ENCODE measurements at regions not wholly inside any gene's neighbourhood (a gene's known extent, or its start where the extent isn't known, plus 50 kb on each side); places are given as distances from the start of the nearest gene placed in this dataset.
A peak's percentile ranks its signal among the peaks of the same experiment; 100 is the strongest.
"Not testable (repeated sequence)": the region's sequence is repeated elsewhere in the genome, so short reads cannot be mapped to it uniquely, and the experiment has no call there.

DNA sequence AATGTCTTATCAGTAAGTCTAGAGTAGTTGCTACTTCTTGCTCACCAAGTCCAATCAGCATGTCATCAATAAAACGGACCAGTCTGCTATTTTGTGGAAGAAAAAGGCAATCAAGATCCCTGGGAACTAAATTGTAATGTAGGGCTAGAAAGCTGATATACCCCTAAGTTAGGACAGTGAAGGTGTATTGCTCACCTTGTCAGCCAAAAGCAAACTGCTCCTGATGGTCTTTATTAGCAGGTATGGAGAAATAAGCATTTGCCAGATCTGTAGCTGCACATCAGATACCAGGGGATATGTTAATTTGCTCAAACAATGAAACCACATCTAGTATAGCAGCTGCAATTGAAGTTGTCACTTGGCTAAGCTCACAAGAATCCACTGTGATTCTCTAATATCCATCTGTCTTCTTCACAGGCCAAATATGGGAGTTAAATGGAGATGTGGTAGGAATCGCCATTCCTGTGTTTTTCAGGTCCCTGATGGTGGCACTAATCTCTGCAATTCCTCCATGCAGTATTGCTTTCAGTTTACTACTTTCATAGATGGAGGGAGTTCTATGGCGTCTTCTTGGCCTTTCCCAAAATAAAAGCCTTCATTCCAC, 75.0 kb downstream of the TMEM237 start:
- DNase-seq = no peak

DNA sequence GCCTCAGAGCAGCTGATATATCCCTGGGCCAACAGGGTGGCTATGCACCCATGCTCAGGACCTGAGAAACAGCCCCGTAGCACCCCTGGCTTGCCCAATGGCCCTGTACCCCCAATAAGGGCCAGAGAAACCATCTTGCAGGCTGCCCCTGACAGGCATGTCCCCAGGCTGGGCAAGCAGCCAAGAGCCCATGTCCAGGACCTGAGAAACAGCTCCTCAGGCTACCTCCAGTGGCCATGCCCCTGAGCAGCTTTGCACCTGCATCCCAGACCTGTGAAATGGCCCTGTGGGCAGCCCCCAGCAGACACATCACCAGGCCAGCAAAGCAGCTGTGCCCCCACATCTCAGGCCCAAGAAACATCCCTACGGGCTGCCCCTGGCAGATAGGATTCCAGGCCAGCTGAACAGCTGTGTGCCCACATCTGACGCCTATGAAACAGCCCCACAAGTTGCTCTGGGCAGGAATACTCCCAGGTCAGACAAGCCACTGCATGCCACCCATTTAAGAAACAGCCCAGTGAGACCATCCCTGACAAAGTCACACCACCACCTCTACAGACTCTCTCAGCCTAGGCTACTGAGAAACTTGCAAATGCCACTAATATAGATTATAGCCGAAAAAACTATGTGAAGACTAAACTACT, 84.1 kb downstream of the TMEM237 start:
- DNase-seq = no peak

DNA sequence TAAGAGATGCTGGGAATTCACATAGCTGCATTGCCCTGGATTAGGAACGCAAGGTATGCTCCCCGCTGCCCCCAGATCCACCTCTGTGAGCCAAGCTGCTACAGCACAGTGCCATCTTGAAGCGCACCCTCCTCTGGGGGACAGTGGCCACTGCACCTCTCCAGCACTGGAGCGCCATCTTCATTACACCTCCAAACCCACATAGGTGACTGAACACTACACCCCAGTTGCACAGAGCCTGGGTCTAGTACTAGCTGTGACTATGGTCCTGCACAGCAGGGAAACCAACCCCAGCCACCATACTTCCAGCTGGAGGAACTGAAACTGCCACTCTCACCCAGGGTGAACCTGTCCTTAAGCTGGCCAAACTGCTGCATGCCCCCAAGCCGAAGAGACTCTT, 84.6 kb downstream of the TMEM237 start:
- DNase-seq = no peak

DNA sequence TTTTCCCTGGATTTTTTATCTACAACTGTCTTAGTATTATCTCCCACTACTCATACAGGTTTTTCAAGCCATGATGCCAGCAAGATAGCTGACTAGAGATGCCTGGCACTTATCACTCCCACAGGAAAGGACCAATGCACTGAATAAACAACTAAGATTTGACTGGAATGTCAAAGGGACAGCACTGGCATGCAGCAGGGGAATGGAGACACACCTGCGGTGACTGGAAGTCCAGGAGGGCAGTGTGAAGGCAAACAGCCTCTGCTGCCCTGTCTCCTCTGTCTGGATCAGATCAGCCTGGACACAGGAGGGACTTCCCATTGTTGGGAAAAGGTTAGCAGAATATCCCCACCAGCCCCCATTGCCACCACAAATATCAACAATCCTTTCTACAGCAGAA, 85.1 kb downstream of the TMEM237 start:
- no peak for DNase-seq

DNA sequence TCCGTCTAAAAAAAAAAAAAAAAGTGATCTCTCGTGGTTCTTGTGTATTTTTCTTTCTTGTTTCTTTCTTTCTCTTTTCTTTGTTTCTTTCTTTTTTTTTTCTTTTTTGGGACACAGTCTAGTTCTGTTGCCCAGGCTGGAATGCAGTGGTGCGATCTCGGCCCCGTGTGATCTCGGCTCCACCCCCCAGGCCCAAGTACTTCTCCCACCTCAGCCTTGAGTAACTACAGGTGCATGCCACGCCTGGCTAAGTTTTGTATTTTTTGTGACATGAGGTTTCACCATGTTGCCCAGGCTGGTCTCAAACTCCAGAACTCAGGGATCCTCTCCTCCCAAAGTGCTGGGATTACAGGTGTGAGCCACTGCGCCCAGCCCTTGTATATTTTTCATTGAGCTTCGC, 91.4 kb downstream of the TMEM237 start:
- DNase-seq = no peak

DNA sequence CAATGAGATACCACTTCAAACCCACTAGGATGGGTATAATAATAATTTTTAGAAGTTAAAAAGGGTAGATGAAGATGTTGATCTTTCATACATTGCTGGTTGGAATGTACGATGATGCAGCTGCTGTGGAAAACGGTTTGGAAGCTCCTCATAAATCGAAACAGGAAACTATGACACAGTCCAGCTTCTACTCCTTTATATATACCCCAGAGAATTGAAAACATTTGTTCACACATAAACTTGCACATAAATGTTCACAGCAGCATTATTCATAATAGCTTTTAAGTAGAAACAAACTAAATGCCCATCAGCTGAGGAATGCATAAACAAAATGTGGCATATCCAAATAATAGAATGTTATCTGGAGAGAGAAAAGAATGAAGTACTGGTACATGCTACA, 95.0 kb downstream of the STRADB start:
- DNase-seq = peak; percentile 12

DNA sequence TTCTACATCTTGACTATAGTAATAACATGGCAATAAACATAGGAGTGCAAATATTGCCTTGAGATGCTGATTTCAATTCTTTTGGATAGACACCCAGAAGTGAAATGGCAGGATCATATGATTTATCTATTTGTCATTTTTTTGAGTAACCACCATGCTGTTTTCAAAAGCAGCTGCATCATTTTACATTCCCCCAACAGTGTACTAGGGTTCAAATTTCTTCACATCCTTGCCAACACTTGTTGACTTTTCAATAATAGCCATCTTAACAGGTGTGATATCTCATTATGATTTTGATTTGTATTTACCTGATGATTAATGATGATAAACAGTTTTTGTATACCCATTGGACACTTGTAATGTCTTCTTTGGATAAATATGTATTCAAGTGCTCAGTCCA, 90.8 kb downstream of the STRADB start:
- no peak for DNase-seq

DNA sequence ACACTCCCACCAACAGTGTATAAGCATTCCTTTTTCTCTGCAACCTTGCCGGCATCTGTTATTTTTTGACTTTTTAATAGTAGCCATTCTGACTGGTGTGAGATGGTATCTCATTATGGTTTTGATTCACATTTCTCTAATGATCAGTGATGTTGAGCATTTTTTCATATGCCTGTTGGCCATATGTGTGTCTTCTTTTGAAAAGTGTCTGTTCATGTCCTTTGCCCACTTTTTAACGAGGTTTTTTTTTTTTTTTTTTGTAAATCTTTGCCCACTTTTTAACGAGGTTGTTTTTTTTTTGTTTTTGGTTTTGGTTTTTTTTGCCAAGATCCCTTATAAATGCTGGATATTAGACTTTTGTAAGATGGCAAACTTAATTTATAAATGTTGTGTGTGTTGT, 87.7 kb downstream of the STRADB start:
- DNase-seq = not testable (repeated sequence)

DNA sequence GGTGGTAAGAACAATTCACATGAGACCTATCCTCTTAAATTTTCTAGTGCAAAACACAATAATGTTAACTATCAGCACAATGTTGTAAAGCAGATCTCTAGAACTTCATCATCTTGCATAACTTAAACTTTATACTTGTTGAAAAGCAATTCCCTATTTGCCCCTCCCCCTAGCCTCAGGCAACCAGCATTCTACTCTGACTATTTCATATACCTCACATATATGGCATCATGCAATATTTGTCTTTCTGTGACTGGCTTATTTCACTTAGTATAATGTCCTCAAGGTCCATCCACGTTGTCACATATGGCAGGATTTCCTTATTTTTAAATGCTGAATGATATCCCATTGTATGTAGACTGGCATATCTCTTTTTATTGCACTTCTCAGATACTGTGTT, 86.5 kb downstream of the STRADB start:
- no peak for DNase-seq

DNA sequence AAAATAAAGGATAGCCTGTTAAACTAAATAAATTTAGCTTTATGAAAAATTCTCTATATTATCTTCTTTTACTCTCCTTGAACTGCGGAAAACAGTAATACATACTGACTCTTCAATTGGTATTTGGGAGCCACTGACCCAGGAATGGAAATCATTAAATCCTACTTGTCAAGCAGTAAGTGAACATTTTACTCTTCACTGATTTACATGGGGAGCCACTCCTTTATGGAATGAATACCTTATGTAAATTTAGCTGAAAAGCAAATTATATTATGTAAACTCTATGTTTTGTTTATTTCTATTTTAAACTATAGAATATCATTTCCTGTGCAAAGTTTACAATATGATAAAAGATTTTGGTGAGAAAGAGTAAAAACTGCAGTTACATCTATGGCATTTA, 85.2 kb downstream of the STRADB start:
- DNase-seq = no peak

DNA sequence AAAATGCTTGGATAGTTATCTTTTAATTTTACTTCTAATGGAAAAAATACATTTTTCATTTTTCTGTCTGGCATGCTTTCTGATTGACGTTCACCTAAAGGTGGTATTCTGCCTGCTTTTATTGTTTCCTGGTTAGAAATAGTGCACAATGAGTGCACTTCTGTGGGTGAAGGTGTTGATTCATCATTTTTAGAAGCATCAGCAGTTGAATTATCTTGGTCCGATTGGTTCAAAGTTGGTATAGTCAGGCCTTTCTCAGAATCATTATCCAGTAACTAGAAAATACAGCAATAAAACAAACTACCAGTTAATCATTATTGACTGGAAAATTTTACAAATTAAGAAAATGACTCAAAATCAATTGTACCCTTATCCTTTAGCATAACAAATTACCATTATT, 84.5 kb downstream of the STRADB start:
- DNase-seq = no peak

DNA sequence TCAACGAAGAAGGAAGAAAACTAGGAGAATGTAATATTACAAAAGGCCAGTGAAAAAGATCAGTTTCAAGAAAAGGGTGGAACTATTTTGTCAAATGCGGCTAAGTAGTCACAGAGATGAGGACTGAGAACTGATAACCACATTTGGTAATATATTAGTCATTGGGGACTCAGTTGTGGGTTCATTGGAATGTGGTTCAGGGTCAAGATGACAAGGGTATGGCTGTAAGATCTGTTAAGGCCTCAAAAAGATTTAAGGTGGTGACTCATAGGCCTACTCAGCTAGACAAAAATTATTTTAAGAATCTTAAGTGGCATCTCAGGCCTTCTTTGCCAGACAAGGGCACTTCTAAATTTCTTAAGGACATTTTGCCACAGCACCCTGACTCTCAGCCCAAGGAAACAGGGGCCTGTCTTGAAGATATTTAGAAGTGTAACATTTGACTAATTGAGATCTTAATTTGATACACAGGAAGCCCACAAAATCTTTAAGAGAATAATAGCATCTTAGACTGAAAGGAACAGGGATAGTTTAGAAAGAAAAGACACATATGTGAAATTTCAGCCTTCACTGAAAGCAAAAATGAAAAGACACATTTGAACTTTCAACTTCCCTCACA, 81.3 kb downstream of the STRADB start:
- no peak for DNase-seq
